H1 (cell line): ENCODE measurements at regions not wholly inside any gene's neighbourhood (a gene's known extent, or its start where the extent isn't known, plus 50 kb on each side); places are given as distances from the start of the nearest gene placed in this dataset.

Experiments used
- EP300 ChIP-seq, 2 experiments: IDR thresholded peaks; 1 replicate in 1 of 2; 2 replicates in 1 of 2; pipeline ENCODE4 v1.6.1; 2011 to 2012; ENCODE audit warnings: low read depth in 2 of 2, low read length in 2 of 2, mild to moderate bottlenecking in 2 of 2, borderline replicate concordance in 1 of 2, inconsistent platforms in 1 of 2, moderate library complexity in 1 of 2
- EZH2 ChIP-seq: fragments of 200-600 bp; sonication (generic); IDR thresholded peaks from 2 replicates; pipeline ENCODE4 v1.7.1; 2012; ENCODE audit warnings: low read depth, mild to moderate bottlenecking, moderate library complexity, low read length, inconsistent platforms; ENCODE audit not compliant: severe bottlenecking
- HDAC6 ChIP-seq: IDR thresholded peaks from one replicate; pipeline ENCODE4 v1.7.1; 2012; ENCODE audit warnings: low read depth, mild to moderate bottlenecking, inconsistent platforms, low read length, moderate library complexity
- POLR2AphosphoS5 ChIP-seq: IDR thresholded peaks from 2 replicates; pipeline ENCODE4 v1.6.1; 2011; ENCODE audit warnings: low read depth, low read length

DNA sequence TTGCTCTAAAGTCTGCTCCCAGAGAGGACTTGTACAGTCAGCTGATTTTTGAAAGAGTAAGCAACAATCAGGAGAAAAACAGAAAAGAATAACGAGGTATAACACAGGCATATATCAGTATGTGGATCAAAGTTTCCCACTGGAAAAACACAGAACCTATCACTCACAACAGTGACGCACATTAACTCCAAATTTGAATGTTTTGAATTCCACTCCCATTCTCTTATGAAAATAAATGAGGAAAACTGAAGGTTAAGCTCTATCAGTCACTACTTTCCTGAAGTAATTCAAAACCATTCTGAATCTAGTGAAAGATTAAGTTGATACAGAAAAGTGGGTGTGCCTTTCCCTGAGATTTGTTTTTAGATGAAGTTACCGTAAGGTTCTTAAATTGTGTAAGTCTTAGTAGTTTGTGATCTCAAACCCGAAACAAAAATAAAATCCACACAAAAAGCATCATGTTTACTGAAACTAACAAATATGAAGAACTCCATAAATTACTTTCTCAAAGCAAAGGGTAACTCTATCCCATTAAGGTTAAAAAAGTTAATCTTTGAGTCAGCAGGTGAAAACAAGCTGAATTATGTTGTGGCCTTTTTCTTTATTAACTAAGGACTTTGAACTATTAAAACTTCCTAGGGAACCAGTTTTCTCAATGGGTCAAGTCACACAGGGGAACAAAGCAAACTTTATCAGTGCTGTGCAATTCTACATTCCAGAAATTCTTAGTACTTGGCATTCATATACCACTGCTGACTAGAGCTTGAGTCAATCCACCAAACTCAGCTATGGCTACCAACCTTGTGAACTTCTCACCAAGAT lies 115.7 kb downstream of the OGFRL1 start:
- TF ChIP-seq EZH2: no peak
- TF ChIP-seq POLR2AphosphoS5: no peak
- TF ChIP-seq HDAC6: no peak
- no peak for TF ChIP-seq EP300 (IDR thresholded peaks at IDR 0.05; ENCODE audit: borderline replicate concordance in 1 of 2, low read depth in 2 of 2, low read length in 2 of 2)
